ENCODE measurements at regions not wholly inside any gene's neighbourhood (a gene's known extent, or its start where the extent isn't known, plus 50 kb on each side); places are given as distances from the start of the nearest gene placed in this dataset.

GRCh38 chr2:65605743-65606058 lies 173.3 kb upstream of the SPRED2 start:
- TF ChIP-seq TCF12 (IDR thresholded peaks at IDR 0.05; ENCODE audit: low read depth): no peak
- no peak for TF ChIP-seq NFIC (IDR thresholded peaks at IDR 0.05)
- TF ChIP-seq CREB1 (IDR thresholded peaks at IDR 0.05; ENCODE audit: low read depth): no peak
- TF ChIP-seq REST (IDR thresholded peaks at IDR 0.05; ENCODE audit: low read depth): no peak
- TF ChIP-seq CEBPB (IDR thresholded peaks at IDR 0.05): no peak
- no peak for TF ChIP-seq USF1 (IDR thresholded peaks at IDR 0.05)
- no peak for TF ChIP-seq EGR1 (IDR thresholded peaks at IDR 0.05)
- TF ChIP-seq FOXM1 (IDR thresholded peaks at IDR 0.05; ENCODE audit: borderline replicate concordance, low read depth): no peak

- TF ChIP-seq REST (IDR thresholded peaks at IDR 0.05; ENCODE audit: low read depth): no peak
- no peak for TF ChIP-seq CREB1 (IDR thresholded peaks at IDR 0.05; ENCODE audit: low read depth)
- TF ChIP-seq RAD21 (IDR thresholded peaks at IDR 0.05; ENCODE audit: low read depth): no peak
- TF ChIP-seq USF1 (IDR thresholded peaks at IDR 0.05): no peak
- no peak for TF ChIP-seq TAF1 (IDR thresholded peaks at IDR 0.05; ENCODE audit: low read depth)
- no peak for TF ChIP-seq MAX (IDR thresholded peaks at IDR 0.05)
- no peak for TF ChIP-seq EP300 (IDR thresholded peaks at IDR 0.05; ENCODE audit: borderline replicate concordance)
- no peak for TF ChIP-seq TEAD4 (IDR thresholded peaks at IDR 0.05)
- TF ChIP-seq CEBPB (IDR thresholded peaks at IDR 0.05): no peak
- no peak for TF ChIP-seq NFIC (IDR thresholded peaks at IDR 0.05)
- no peak for TF ChIP-seq ZBTB7A (IDR thresholded peaks at IDR 0.05; ENCODE audit: low read depth)
- no peak for TF ChIP-seq EGR1 (IDR thresholded peaks at IDR 0.05)
- TF ChIP-seq TCF12 (IDR thresholded peaks at IDR 0.05; ENCODE audit: low read depth): no peak
- TF ChIP-seq YY1 (IDR thresholded peaks at IDR 0.05; ENCODE audit: low read depth): no peak
- TF ChIP-seq FOXM1 (IDR thresholded peaks at IDR 0.05; ENCODE audit: borderline replicate concordance, low read depth): no peak
These were observed 172.8 kb upstream of the SPRED2 start for GRCh38 chr2:65605058-65605742.

GRCh38 chr2:65604246-65604645 lies 171.8 kb upstream of the SPRED2 start:
- TF ChIP-seq EP300 (IDR thresholded peaks at IDR 0.05; ENCODE audit: borderline replicate concordance): no peak
- peak; percentile 5; the same call in 1 of the 2 replicates for TF ChIP-seq TCF12 (IDR thresholded peaks at IDR 0.05; ENCODE audit: low read depth)

GRCh38 chr2:65602603-65603235 lies 170.3 kb upstream of the SPRED2 start:
- TF ChIP-seq EGR1 (IDR thresholded peaks at IDR 0.05) (no peak), TAF1 (IDR thresholded peaks at IDR 0.05; ENCODE audit: low read depth) (no peak), TEAD4 (IDR thresholded peaks at IDR 0.05) (no peak), MAX (IDR thresholded peaks at IDR 0.05) (no peak), YY1 (IDR thresholded peaks at IDR 0.05; ENCODE audit: low read depth) (no peak), FOXM1 (IDR thresholded peaks at IDR 0.05; ENCODE audit: borderline replicate concordance, low read depth) (no peak), CREB1 (IDR thresholded peaks at IDR 0.05; ENCODE audit: low read depth) (no peak), RAD21 (IDR thresholded peaks at IDR 0.05; ENCODE audit: low read depth) (no peak), TCF12 (IDR thresholded peaks at IDR 0.05; ENCODE audit: low read depth) (no peak), NFIC (IDR thresholded peaks at IDR 0.05) (no peak), USF1 (IDR thresholded peaks at IDR 0.05) (no peak), ZBTB7A (IDR thresholded peaks at IDR 0.05; ENCODE audit: low read depth) (no peak), REST (IDR thresholded peaks at IDR 0.05; ENCODE audit: low read depth) (no peak), CEBPB (IDR thresholded peaks at IDR 0.05) (no peak), EP300 (IDR thresholded peaks at IDR 0.05; ENCODE audit: borderline replicate concordance) (no peak)
